ENCODE measurements at regions not wholly inside any gene's neighbourhood (a gene's known extent, or its start where the extent isn't known, plus 50 kb on each side); places are given as distances from the start of the nearest gene placed in this dataset.

DNA sequence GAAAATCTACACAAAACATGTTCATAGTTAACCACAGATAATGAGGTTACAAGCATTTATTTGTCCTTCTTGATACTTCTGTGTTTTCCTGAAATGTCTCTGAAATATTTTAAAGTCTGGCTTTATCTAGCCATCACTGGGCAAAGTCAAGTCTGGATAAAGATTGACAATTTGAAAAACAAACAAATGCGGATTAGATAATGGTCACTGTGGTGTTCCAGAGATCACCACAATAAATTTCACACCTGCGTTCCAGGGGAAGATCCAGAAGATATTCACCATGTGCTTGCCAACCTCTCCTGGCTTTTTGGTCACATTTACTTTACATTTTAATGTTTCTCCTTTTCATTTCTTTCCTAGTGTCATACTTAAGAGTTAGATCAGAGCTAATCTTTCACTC, 109.7 kb upstream of the CCDC28A start:
- H3K4me3 ChIP-seq (ENCODE audit: low read length, poor library complexity, severe bottlenecking): no peak overlapping the region
- H3K9me2 ChIP-seq (replicated peaks; ENCODE audit: low read depth, low read length): no peaks in the 10 kb centered on the region
- TF ChIP-seq, protein P1, sequence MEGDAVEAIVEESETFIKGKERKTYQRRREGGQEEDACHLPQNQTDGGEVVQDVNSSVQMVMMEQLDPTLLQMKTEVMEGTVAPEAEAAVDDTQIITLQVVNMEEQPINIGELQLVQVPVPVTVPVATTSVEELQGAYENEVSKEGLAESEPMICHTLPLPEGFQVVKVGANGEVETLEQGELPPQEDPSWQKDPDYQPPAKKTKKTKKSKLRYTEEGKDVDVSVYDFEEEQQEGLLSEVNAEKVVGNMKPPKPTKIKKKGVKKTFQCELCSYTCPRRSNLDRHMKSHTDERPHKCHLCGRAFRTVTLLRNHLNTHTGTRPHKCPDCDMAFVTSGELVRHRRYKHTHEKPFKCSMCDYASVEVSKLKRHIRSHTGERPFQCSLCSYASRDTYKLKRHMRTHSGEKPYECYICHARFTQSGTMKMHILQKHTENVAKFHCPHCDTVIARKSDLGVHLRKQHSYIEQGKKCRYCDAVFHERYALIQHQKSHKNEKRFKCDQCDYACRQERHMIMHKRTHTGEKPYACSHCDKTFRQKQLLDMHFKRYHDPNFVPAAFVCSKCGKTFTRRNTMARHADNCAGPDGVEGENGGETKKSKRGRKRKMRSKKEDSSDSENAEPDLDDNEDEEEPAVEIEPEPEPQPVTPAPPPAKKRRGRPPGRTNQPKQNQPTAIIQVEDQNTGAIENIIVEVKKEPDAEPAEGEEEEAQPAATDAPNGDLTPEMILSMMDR (conservative IDR thresholded peaks at IDR 0.05; ENCODE audit: low read length): no peak
- no peak for TF ChIP-seq EZH2phosphoT487 (IDR thresholded peaks at IDR 0.05; ENCODE audit: borderline replicate concordance)
- H3K79me2 ChIP-seq (ENCODE audit: insufficient read depth, low read length): 0 out of 2 replicates have a peak, but pooled peaks cover 4% of the 10 kb centered on the region
- H3K27me3 ChIP-seq (ENCODE audit: insufficient read depth, low read length, poor library complexity, severe bottlenecking): no peaks in the 10 kb centered on the region
- no peaks in the 10 kb centered on the region for H3F3A ChIP-seq (ENCODE audit: low read depth)
- H3K9ac ChIP-seq (ENCODE audit: low read depth, low read length, poor library complexity, severe bottlenecking): no peak overlapping the region
- no peaks in the 10 kb centered on the region for H3K4me1 ChIP-seq (ENCODE audit: insufficient read depth, low read length, poor library complexity, severe bottlenecking)
- no peaks in the 10 kb centered on the region for H3K36me3 ChIP-seq (ENCODE audit: insufficient read depth, low read length)
- no peaks in the 10 kb centered on the region for H4K20me1 ChIP-seq (ENCODE audit: insufficient read depth, low read length, poor library complexity, severe bottlenecking)
- H3K9me3 ChIP-seq (ENCODE audit: insufficient read depth, low read depth, low read length): no peaks in the 10 kb centered on the region
- no peak overlapping the region for H3K4me2 ChIP-seq (ENCODE audit: low read depth, low read length, poor library complexity, severe bottlenecking)
- H2AFZ ChIP-seq (ENCODE audit: low read length): no peak overlapping the region

DNA sequence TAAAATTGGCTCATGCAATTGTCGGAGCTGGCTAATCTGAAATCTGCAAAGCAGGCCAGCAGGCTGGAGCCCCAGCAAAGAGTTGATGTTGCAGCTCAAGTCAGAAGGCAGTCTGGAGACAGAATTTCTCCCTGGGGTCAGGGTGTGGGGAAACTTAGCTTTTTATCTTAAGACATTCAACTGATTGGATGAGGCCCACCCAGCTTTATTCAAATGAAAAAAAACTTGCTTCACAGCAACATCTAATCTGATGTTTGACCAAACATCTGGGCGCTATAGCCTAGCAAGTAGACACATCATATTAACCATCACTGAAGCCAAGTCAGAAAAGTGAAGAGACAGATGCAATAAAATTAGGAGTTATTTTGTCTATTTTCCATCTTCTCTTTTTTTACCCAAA, 108.8 kb upstream of the CCDC28A start:
- TF ChIP-seq, protein P1 (conservative IDR thresholded peaks at IDR 0.05; ENCODE audit: low read length): no peak
- no peak for TF ChIP-seq EZH2phosphoT487 (IDR thresholded peaks at IDR 0.05; ENCODE audit: borderline replicate concordance)
- H3K27me3 ChIP-seq (ENCODE audit: insufficient read depth, low read length, poor library complexity, severe bottlenecking): no peaks in the 10 kb centered on the region
- 0 out of 2 replicates have a peak, but pooled peaks cover 4% of the 10 kb centered on the region for H3K79me2 ChIP-seq (ENCODE audit: insufficient read depth, low read length)
- no peak overlapping the region for H3K4me2 ChIP-seq (ENCODE audit: low read depth, low read length, poor library complexity, severe bottlenecking)
- no peak overlapping the region for H3K9ac ChIP-seq (ENCODE audit: low read depth, low read length, poor library complexity, severe bottlenecking)
- no peak overlapping the region for H3K4me3 ChIP-seq (ENCODE audit: low read length, poor library complexity, severe bottlenecking)
- H2AFZ ChIP-seq (ENCODE audit: low read length): no peak overlapping the region
- H3K9me3 ChIP-seq (ENCODE audit: insufficient read depth, low read depth, low read length): no peaks in the 10 kb centered on the region
- H4K20me1 ChIP-seq (ENCODE audit: insufficient read depth, low read length, poor library complexity, severe bottlenecking): no peaks in the 10 kb centered on the region
- H3F3A ChIP-seq (ENCODE audit: low read depth): no peaks in the 10 kb centered on the region
- H3K4me1 ChIP-seq (ENCODE audit: insufficient read depth, low read length, poor library complexity, severe bottlenecking): peaks cover 3% of the 10 kb centered on the region
- no peaks in the 10 kb centered on the region for H3K36me3 ChIP-seq (ENCODE audit: insufficient read depth, low read length)
- H3K9me2 ChIP-seq (replicated peaks; ENCODE audit: low read depth, low read length): no peaks in the 10 kb centered on the region

DNA sequence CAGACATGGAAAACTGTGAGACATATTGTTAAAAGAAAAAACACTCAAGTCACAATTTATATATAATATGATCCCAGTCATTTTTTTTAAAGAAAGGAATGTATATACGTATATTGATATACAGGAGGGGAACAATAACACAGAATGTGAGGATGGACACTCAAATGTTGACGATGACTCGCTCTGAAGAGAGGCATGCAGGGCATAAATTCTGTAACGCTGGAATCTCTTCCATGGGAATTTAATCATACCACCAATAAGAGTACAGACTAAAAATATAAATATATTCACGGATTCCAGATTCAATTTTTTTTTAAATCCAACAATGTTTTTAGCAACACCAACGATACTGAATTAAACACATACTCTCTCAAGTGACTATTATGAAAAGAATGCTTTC, 106.9 kb upstream of the CCDC28A start:
- H3K36me3 ChIP-seq (ENCODE audit: insufficient read depth, low read length): no peaks in the 10 kb centered on the region
- no peak overlapping the region for H3K4me2 ChIP-seq (ENCODE audit: low read depth, low read length, poor library complexity, severe bottlenecking)
- no peaks in the 10 kb centered on the region for H3K9me2 ChIP-seq (replicated peaks; ENCODE audit: low read depth, low read length)
- no peaks in the 10 kb centered on the region for H4K20me1 ChIP-seq (ENCODE audit: insufficient read depth, low read length, poor library complexity, severe bottlenecking)
- TF ChIP-seq EZH2phosphoT487 (IDR thresholded peaks at IDR 0.05; ENCODE audit: borderline replicate concordance): no peak
- TF ChIP-seq, protein P1 (conservative IDR thresholded peaks at IDR 0.05; ENCODE audit: low read length): no peak
- no peaks in the 10 kb centered on the region for H3F3A ChIP-seq (ENCODE audit: low read depth)
- H2AFZ ChIP-seq (ENCODE audit: low read length): no peak overlapping the region
- H3K4me1 ChIP-seq (ENCODE audit: insufficient read depth, low read length, poor library complexity, severe bottlenecking): peaks cover 3% of the 10 kb centered on the region
- 0 out of 2 replicates have a peak, but pooled peaks cover under 1% of the 10 kb centered on the region for H3K79me2 ChIP-seq (ENCODE audit: insufficient read depth, low read length)
- no peaks in the 10 kb centered on the region for H3K27me3 ChIP-seq (ENCODE audit: insufficient read depth, low read length, poor library complexity, severe bottlenecking)
- H3K9me3 ChIP-seq (ENCODE audit: insufficient read depth, low read depth, low read length): no peaks in the 10 kb centered on the region
- H3K9ac ChIP-seq (ENCODE audit: low read depth, low read length, poor library complexity, severe bottlenecking): no peak overlapping the region
- H3K4me3 ChIP-seq (ENCODE audit: low read length, poor library complexity, severe bottlenecking): no peak overlapping the region

Measured in Loucy (cell line).